Endodermal cell (in vitro differentiated cells): ENCODE measurements at regions not wholly inside any gene's neighbourhood (a gene's known extent, or its start where the extent isn't known, plus 50 kb on each side); places are given as distances from the start of the nearest gene placed in this dataset.
"Not testable (repeated sequence)": the region's sequence is repeated elsewhere in the genome, so short reads cannot be mapped to it uniquely, and the experiment has no call there.

Experiments used
- DNase-seq: peaks from one replicate; pipeline ENCODE4 v3.0.0-alpha.2; 2017
- H3K27ac ChIP-seq: 2 replicates; pipeline ENCODE4 v1.5.1; 2013; ENCODE audit warnings: mild to moderate bottlenecking, low read depth, low read length, moderate library complexity
- H3K27me3 ChIP-seq: 2 replicates; pipeline ENCODE4 v1.6.1; 2013; ENCODE audit warnings: mild to moderate bottlenecking, low read length, moderate library complexity; ENCODE audit not compliant: insufficient read depth, control insufficient read depth, poor library complexity, severe bottlenecking
- H3K36me3 ChIP-seq: 2 replicates; pipeline ENCODE4 v1.7.0; 2013; ENCODE audit warnings: mild to moderate bottlenecking, low read length, moderate library complexity; ENCODE audit not compliant: control insufficient read depth, insufficient read depth
- H3K4me1 ChIP-seq: one replicate; pipeline ENCODE4 v1.7.0; 2013; ENCODE audit warnings: low read length; ENCODE audit not compliant: control insufficient read depth, insufficient read depth
- H3K4me3 ChIP-seq: 2 replicates; pipeline ENCODE4 v1.5.1; 2013; ENCODE audit warnings: mild to moderate bottlenecking, low read length, moderate library complexity
- H3K9ac ChIP-seq: 2 replicates; pipeline ENCODE4 v1.6.1; 2013; ENCODE audit warnings: mild to moderate bottlenecking, low read length, moderate library complexity; ENCODE audit not compliant: poor library complexity, severe bottlenecking; ENCODE audit errors: extremely low read depth
- H3K9me3 ChIP-seq: 2 replicates; pipeline ENCODE4 v1.6.1; 2013; ENCODE audit warnings: mild to moderate bottlenecking, low read length, moderate library complexity; ENCODE audit not compliant: control insufficient read depth
- H3K27ac Mint-ChIP-seq: 2 replicates; pipeline ENCODE4 v1.8.0; 2020; ENCODE audit warnings: mixed read lengths
- H3K27me3 Mint-ChIP-seq: 2 replicates; pipeline ENCODE4 v1.8.0; 2021; ENCODE audit warnings: mild to moderate bottlenecking, mixed read lengths; ENCODE audit not compliant: insufficient read depth
- H3K36me3 Mint-ChIP-seq: 2 replicates; pipeline ENCODE4 v1.8.0; 2020; ENCODE audit warnings: low read depth, mixed read lengths
- H3K4me1 Mint-ChIP-seq: 2 replicates; pipeline ENCODE4 v1.8.0; 2020; ENCODE audit warnings: mixed read lengths
- H3K4me3 Mint-ChIP-seq: 2 replicates; pipeline ENCODE4 v1.8.0; 2020; ENCODE audit warnings: mild to moderate bottlenecking, moderate library complexity, mixed read lengths
- H3K9me3 Mint-ChIP-seq: 2 replicates; pipeline ENCODE4 v1.8.0; 2020; ENCODE audit warnings: mild to moderate bottlenecking, mixed read lengths
- CTCF ChIP-seq: fragments of 200-600 bp; sonication (generic); conservative IDR thresholded peaks from 2 replicates; pipeline ENCODE4 v1.5.0; 2021; ENCODE audit warnings: antibody characterized with exemption, mild to moderate bottlenecking
- WGBS, 2 experiments: methylation state at CpG; one replicate each; pipeline versions ENCODE4 v1.1.5 to v1.1.7; 2013; ENCODE audit warnings: missing lambda C conversion rate in 2 of 2, mixed read lengths in 1 of 2; ENCODE audit not compliant: insufficient coverage in 1 of 2, insufficient read length in 1 of 2; 5-methylcytosine and 5-hydroxymethylcytosine counted together

GRCh38 chr14:106166650-106167204 lies 640.3 kb downstream of the TMEM121 start:
- Histone ChIP-seq H3K27me3 (no peaks in the 10 kb centered on the region), H3K9me3 (peaks cover 34% of the 10 kb centered on the region), H3K9ac (no peak overlapping the region), H3K36me3 (no peaks in the 10 kb centered on the region), H3K4me3 (peak overlapping the region; percentile 58), H3K4me1 (no peaks in the 10 kb centered on the region), H3K27ac (no peak overlapping the region)
- H3K4me3 Mint-ChIP-seq: no peak overlapping the region
- WGBS, 2 experiments: 43 to 53% methylated on average over 4 to 10 of the region's 10 CpGs
- H3K27me3 Mint-ChIP-seq: no peaks in the 10 kb centered on the region
- TF ChIP-seq CTCF: no peak
- DNase-seq: no peak
- no peaks in the 10 kb centered on the region for H3K4me1 Mint-ChIP-seq
- H3K27ac Mint-ChIP-seq: no peak overlapping the region
- peaks cover 4% of the 10 kb centered on the region for H3K36me3 Mint-ChIP-seq
- H3K9me3 Mint-ChIP-seq: peaks cover 88% of the 10 kb centered on the region

- H3K4me1 ChIP-seq, H3K27ac Mint-ChIP-seq, H3K27me3 ChIP-seq, H3K4me3 ChIP-seq, H3K36me3 ChIP-seq, H3K9ac ChIP-seq, H3K27ac ChIP-seq, H3K4me3 Mint-ChIP-seq, H3K27me3 Mint-ChIP-seq, H3K4me1 Mint-ChIP-seq, H3K36me3 Mint-ChIP-seq: not testable (repeated sequence)
- 72 to 83% methylated on average over 2 to 9 of the region's 13 CpGs for WGBS, 2 experiments
- TF ChIP-seq CTCF: peak; percentile 47
- peaks cover 84% of the 10 kb centered on the region for H3K9me3 Mint-ChIP-seq
- peak; percentile 45 for DNase-seq
- peaks cover 53% of the 10 kb centered on the region for H3K9me3 ChIP-seq
These were observed 643.8 kb downstream of the TMEM121 start for GRCh38 chr14:106170163-106170658.

- Mint-ChIP-seq H3K36me3 (peaks cover 3% of the 10 kb centered on the region), H3K4me3 (no peak overlapping the region), H3K9me3 (peaks cover 85% of the 10 kb centered on the region), H3K27me3 (no peaks in the 10 kb centered on the region), H3K4me1 (no peaks in the 10 kb centered on the region), H3K27ac (no peak overlapping the region)
- Histone ChIP-seq H3K9ac (no peak overlapping the region), H3K4me1 (no peaks in the 10 kb centered on the region), H3K27ac (no peak overlapping the region), H3K27me3 (no peaks in the 10 kb centered on the region), H3K4me3 (no peak overlapping the region), H3K36me3 (no peaks in the 10 kb centered on the region), H3K9me3 (peaks cover 52% of the 10 kb centered on the region)
- whole genome bisulfite sequencing, 2 experiments: 53 to 80% methylated on average over 1 to 7 of the region's 7 CpGs
- DNase-seq: no peak
- no peak for TF ChIP-seq CTCF
These were observed 647.8 kb downstream of the TMEM121 start for GRCh38 chr14:106174206-106174605.

- H3K9me3 Mint-ChIP-seq: peaks cover 93% of the 10 kb centered on the region
- H3K27me3 Mint-ChIP-seq, H3K27me3 ChIP-seq, H3K36me3 ChIP-seq, DNase-seq, H3K4me1 ChIP-seq, H3K4me3 ChIP-seq, H3K27ac ChIP-seq, H3K4me1 Mint-ChIP-seq, H3K27ac Mint-ChIP-seq, H3K36me3 Mint-ChIP-seq, H3K9ac ChIP-seq, H3K4me3 Mint-ChIP-seq: not testable (repeated sequence)
- WGBS, 2 experiments: 50 to 65% methylated on average over 2 to 6 of the region's 7 CpGs
- peaks cover 76% of the 10 kb centered on the region for H3K9me3 ChIP-seq
These were observed 651.2 kb downstream of the TMEM121 start for GRCh38 chr14:106177266-106178246.
